ENCODE measurements at regions not wholly inside any gene's neighbourhood (a gene's known extent, or its start where the extent isn't known, plus 50 kb on each side); places are given as distances from the start of the nearest gene placed in this dataset.

GRCh38 chr6:144729502-144729901 is 444.4 kb downstream of the UTRN start:
- no peak overlapping the region for H3K27ac ChIP-seq
- TF ChIP-seq CTCF (conservative IDR thresholded peaks at IDR 0.05): no peak

- no peak for TF ChIP-seq CTCF (conservative IDR thresholded peaks at IDR 0.05)
- H3K27ac ChIP-seq: peak overlapping the region; percentile 26; the same call in 1 of the 2 replicates
Observed at GRCh38 chr6:144730088-144730645, 445.0 kb downstream of the UTRN start.

- no peak overlapping the region for H3K27ac ChIP-seq
- TF ChIP-seq CTCF (conservative IDR thresholded peaks at IDR 0.05): no peak
Observed at GRCh38 chr6:144731229-144731628, 446.1 kb downstream of the UTRN start.

- TF ChIP-seq CTCF (conservative IDR thresholded peaks at IDR 0.05): no peak
- H3K27ac ChIP-seq: no peak overlapping the region
Observed at GRCh38 chr6:144736763-144737162, 451.6 kb downstream of the UTRN start.

- no peak for TF ChIP-seq CTCF (conservative IDR thresholded peaks at IDR 0.05)
Observed at GRCh38 chr6:144737998-144738397, 452.9 kb downstream of the UTRN start.

GRCh38 chr6:144739873-144740272 is 454.7 kb downstream of the UTRN start:
- H3K27ac ChIP-seq: no peak overlapping the region
- TF ChIP-seq CTCF (conservative IDR thresholded peaks at IDR 0.05): no peak

More at GRCh38 chr6:144737998-144738397, 452.9 kb downstream of the UTRN start:
- H3K27ac ChIP-seq: no peak overlapping the region

GRCh38 chr6:144741659-144742058 is 456.5 kb downstream of the UTRN start:
- no peak for TF ChIP-seq CTCF (conservative IDR thresholded peaks at IDR 0.05)
- H3K27ac ChIP-seq: no peak overlapping the region

All from VCaP (cell line).